Esophagus muscularis mucosa (tissue), 4 donors: ENCODE measurements at regions not wholly inside any gene's neighbourhood (a gene's known extent, or its start where the extent isn't known, plus 50 kb on each side); places are given as distances from the start of the nearest gene placed in this dataset.

Experiments
- CTCF ChIP-seq, 3 experiments: fragments of 200-600 bp in 2 of 3; fragments of 450-650 bp in 1 of 3; sonication (generic) in 2 of 3; IDR thresholded peaks; one replicate each; pipeline ENCODE4 v1.5.1; 2017 to 2019; ENCODE audit warnings: antibody characterized with exemption in 3 of 3, mild to moderate bottlenecking in 2 of 3, moderate library complexity in 1 of 3
- EP300 ChIP-seq: sonication (generic); formaldehyde crosslinking; IDR thresholded peaks from one replicate; pipeline ENCODE4 v1.6.1; 2017; ENCODE audit warnings: antibody characterized with exemption
- POLR2A ChIP-seq: fragments of 450-650 bp; IDR thresholded peaks from one replicate; pipeline ENCODE4 v1.6.1; 2017; ENCODE audit warnings: antibody characterized with exemption, moderate library complexity, mild to moderate bottlenecking, low read depth
- POLR2AphosphoS5 ChIP-seq, 2 donors: sonication (generic); formaldehyde crosslinking; IDR thresholded peaks; one replicate each; pipeline ENCODE4 v1.6.1; 2017; ENCODE audit warnings: antibody characterized with exemption in 2 of 2

- TF ChIP-seq CTCF (IDR thresholded peaks at IDR 0.05) (no peak), POLR2A (no peak), POLR2AphosphoS5 (IDR thresholded peaks at IDR 0.05) (no peak), EP300 (no peak)
These were observed 76.8 kb upstream of the RTL6 start for GRCh38 chr22:44574640-44575380.
